SK-N-SH (cell line): ENCODE measurements at regions not wholly inside any gene's neighbourhood (a gene's known extent, or its start where the extent isn't known, plus 50 kb on each side); places are given as distances from the start of the nearest gene placed in this dataset.

Source experiments
- CTCF ChIA-PET: fragments of 300-600, 350-600 bp; formaldehyde crosslinking; extraction: SDS; loops from one replicate; lab custom pipeline; 2021; lab: Yijun Ruan, JAX
- POLR2A ChIA-PET: fragments of 350-600 bp; sonication (Branson Sonifier 250); formaldehyde crosslinking; extraction: SDS; loops from one replicate; lab custom pipeline; 2020; ENCODE audit warnings: antibody characterized with exemption, inconsistent platforms; lab: Yijun Ruan, JAX
- DNase-seq: peaks from one replicate; pipeline ENCODE4 v3.0.0; 2012
- H2AFZ ChIP-seq: fragments of 200-600 bp; sonication (generic); 2 replicates; pipeline ENCODE4 v1.8.1; 2016; ENCODE audit warnings: antibody characterized with exemption, mild to moderate bottlenecking, low read depth
- H3F3A ChIP-seq: fragments of 200-600 bp; sonication (generic); replicated peaks from 2 replicates; pipeline ENCODE3; 2016; ENCODE audit warnings: antibody characterized with exemption, mild to moderate bottlenecking; ENCODE audit not compliant: insufficient read depth
- H3K27ac ChIP-seq, 2 experiments: fragments of 200-500 bp in 1 of 2; fragments of 200-600 bp in 1 of 2; sonication (Bioruptor generic) in 1 of 2; sonication (generic), shearing (Covaris generic) in 1 of 2; 2 replicates each; pipeline versions ENCODE4 v1.5.1 to v1.6.1; 2014 to 2016; ENCODE audit warnings: low read depth in 2 of 2, inconsistent platforms in 1 of 2, low read length in 1 of 2, mild to moderate bottlenecking in 1 of 2, mixed read lengths in 1 of 2
- H3K27me3 ChIP-seq: fragments of 200-600 bp; sonication (generic), shearing (Covaris generic); 2 replicates; pipeline ENCODE4 v1.6.1; 2016; ENCODE audit warnings: mixed run types; ENCODE audit not compliant: insufficient read depth
- H3K36me3 ChIP-seq, 2 experiments: fragments of 200-500 bp in 1 of 2; fragments of 200-600 bp in 1 of 2; sonication (Bioruptor generic) in 1 of 2; sonication (generic) in 1 of 2; replicated peaks in 1 of 2; 2 replicates each; pipeline versions ENCODE3 to v1.5.1; 2014 to 2016; ENCODE audit warnings: low read length in 1 of 2, mild to moderate bottlenecking in 1 of 2; ENCODE audit not compliant: insufficient read depth in 2 of 2, control insufficient read depth in 1 of 2
- H3K4me1 ChIP-seq, 2 experiments: fragments of 200-500 bp in 1 of 2; fragments of 200-600 bp in 1 of 2; sonication (Bioruptor generic) in 1 of 2; sonication (generic), shearing (Covaris generic) in 1 of 2; 2 replicates each; pipeline versions ENCODE4 v1.5.1 to v1.6.1; 2014 to 2016; ENCODE audit warnings: low read depth in 1 of 2, low read length in 1 of 2, mixed run types in 1 of 2; ENCODE audit not compliant: insufficient read depth in 2 of 2, control insufficient read depth in 1 of 2
- H3K4me2 ChIP-seq: fragments of 200-600 bp; sonication (generic), shearing (Covaris generic); 2 replicates; pipeline ENCODE4 v1.6.1; 2017; ENCODE audit warnings: mixed run types
- H3K4me3 ChIP-seq, 2 experiments: fragments of 200-500 bp in 1 of 2; fragments of 200-600 bp in 1 of 2; sonication (Bioruptor generic) in 1 of 2; sonication (generic), shearing (Covaris generic) in 1 of 2; 2 replicates each; pipeline versions ENCODE4 v1.5.1 to v1.8.1; 2014 to 2016; ENCODE audit warnings: low read depth in 2 of 2, inconsistent platforms in 1 of 2, low read length in 1 of 2, mild to moderate bottlenecking in 1 of 2, mixed read lengths in 1 of 2, moderate library complexity in 1 of 2
- H3K79me2 ChIP-seq: fragments of 200-600 bp; sonication (generic); 2 replicates; pipeline ENCODE4 v1.8.1; 2017; ENCODE audit warnings: mild to moderate bottlenecking; ENCODE audit not compliant: insufficient read depth
- H3K9ac ChIP-seq: fragments of 200-600 bp; sonication (generic); 2 replicates; pipeline ENCODE4 v1.6.1; 2017; ENCODE audit warnings: mixed run types
- H3K9me2 ChIP-seq: fragments of 200-600 bp; sonication (generic); 2 replicates; pipeline ENCODE4 v1.6.1; 2017; ENCODE audit warnings: mixed run types
- H3K9me3 ChIP-seq: fragments of 200-600 bp; sonication (generic); 2 replicates; pipeline ENCODE4 v1.6.1; 2017; ENCODE audit warnings: mixed run types, mild to moderate bottlenecking, moderate library complexity
- H4K20me1 ChIP-seq: fragments of 200-600 bp; sonication (generic); 2 replicates; pipeline ENCODE4 v1.6.1; 2017; ENCODE audit warnings: mild to moderate bottlenecking, mixed run types; ENCODE audit not compliant: insufficient read depth
- FOXM1 ChIP-seq: IDR thresholded peaks from 2 replicates; pipeline ENCODE4 v1.4.0; 2012; ENCODE audit warnings: low read depth, mild to moderate bottlenecking
- GABPA ChIP-seq: IDR thresholded peaks from 2 replicates; pipeline ENCODE4 v1.4.0; 2012; ENCODE audit warnings: low read depth, mild to moderate bottlenecking
- JUND ChIP-seq: IDR thresholded peaks from 2 replicates; pipeline ENCODE4 v1.4.0; 2012
- MXI1 ChIP-seq: IDR thresholded peaks from 2 replicates; pipeline ENCODE4 v1.6.1; 2012; ENCODE audit warnings: mild to moderate bottlenecking, low read depth, low read length, improper control_type of control experiment
- POLR2AphosphoS5 ChIP-seq: IDR thresholded peaks from 2 replicates; pipeline ENCODE4 v1.6.1; 2012; ENCODE audit warnings: low read depth, low read length
- REST ChIP-seq: IDR thresholded peaks from 2 replicates; pipeline ENCODE4 v1.6.1; 2012; ENCODE audit warnings: mild to moderate bottlenecking, low read depth, low read length, moderate library complexity
- SIN3A ChIP-seq: IDR thresholded peaks from 2 replicates; pipeline ENCODE4 v1.6.1; 2012; ENCODE audit warnings: low read depth, mild to moderate bottlenecking, low read length, moderate library complexity, borderline replicate concordance
- SMC3 ChIP-seq: IDR thresholded peaks from 2 replicates; pipeline ENCODE4 v1.6.1; 2012; ENCODE audit warnings: low read depth, low read length, improper control_type of control experiment
- USF2 ChIP-seq: fragments of 150-350 bp; IDR thresholded peaks from 2 replicates; pipeline ENCODE4 v1.6.1; 2017; ENCODE audit warnings: antibody characterized with exemption, low read length, low read depth, borderline replicate concordance
- whole genome bisulfite sequencing: methylation state at CpG from one replicate; pipeline ENCODE4 v1.1.6; 2017; ENCODE audit warnings: low lambda C conversion rate; 5-methylcytosine and 5-hydroxymethylcytosine counted together

- TF ChIP-seq USF2 = no peak
- TF ChIP-seq MXI1 = no peak
- TF ChIP-seq JUND = no peak
- TF ChIP-seq SMC3 = no peak
- no peak for TF ChIP-seq SIN3A
Observed at GRCh38 chr1:110787328-110788071, 85.4 kb upstream of the CD53 start (continued).

- no peak overlapping the region for H3K27ac ChIP-seq
- no peaks in the 10 kb centered on the region for H3K9me2 ChIP-seq
- ChIA-PET POLR2A (no interaction called here), CTCF (interaction anchor here (0.6 to 15.7 kb wide), 12 partner anchors 8 to 580 kb away, joined by 3 to 280 read pairs (median 4); no protein-coding TSS in a partner anchor)
- H3K4me3 ChIP-seq = no peak overlapping the region
- H4K20me1 ChIP-seq = no peaks in the 10 kb centered on the region
- no peaks in the 10 kb centered on the region for H3K9me3 ChIP-seq
- H3K27me3 ChIP-seq = no peaks in the 10 kb centered on the region
- H3K4me2 ChIP-seq = no peak overlapping the region
- H3K79me2 ChIP-seq = no peaks in the 10 kb centered on the region
- H3F3A ChIP-seq = no peaks in the 10 kb centered on the region
- WGBS = 2% methylated on average over 3 of the region's 3 CpGs
- no peaks in the 10 kb centered on the region for H3K36me3 ChIP-seq
- DNase-seq = no peak
- no peak overlapping the region for H3K9ac ChIP-seq
- TF ChIP-seq USF2 (no peak), GABPA (no peak), JUND (no peak), REST (no peak), FOXM1 (no peak), POLR2AphosphoS5 (no peak)
- no peak overlapping the region for H2AFZ ChIP-seq
- no peaks in the 10 kb centered on the region for H3K4me1 ChIP-seq
Observed at GRCh38 chr1:110786802-110787327, 86.1 kb upstream of the CD53 start.
